Prostate gland (tissue), 2 donors: ENCODE measurements at regions not wholly inside any gene's neighbourhood (a gene's known extent, or its start where the extent isn't known, plus 50 kb on each side); places are given as distances from the start of the nearest gene placed in this dataset.

Experiments used
- DNase-seq: peaks from one replicate; pipeline ENCODE4 v3.0.0-alpha.2; 2019; ENCODE audit warnings: low spot score
- H3K27ac ChIP-seq, 2 donors: fragments of 200-600 bp; sonication (generic); 2 replicates each; pipeline ENCODE4 v1.5.1; 2017 to 2019
- H3K27me3 ChIP-seq: fragments of 200-600 bp; sonication (generic); replicated peaks from 2 replicates; pipeline ENCODE4 v1.5.1; 2019; ENCODE audit not compliant: insufficient read depth
- H3K36me3 ChIP-seq, 2 donors: fragments of 200-600 bp; sonication (generic); 1 replicate in 1 of 2; 2 replicates in 1 of 2; pipeline versions ENCODE4 v1.5.1 to v1.8.1; 2017 to 2019
- H3K4me1 ChIP-seq: fragments of 200-600 bp; sonication (generic); replicated peaks from 2 replicates; pipeline ENCODE4 v1.5.1; 2019
- H3K4me3 ChIP-seq, 2 donors: fragments of 200-600 bp; sonication (generic); 2 replicates each; pipeline ENCODE4 v1.5.1; 2017 to 2019
- H3K9me3 ChIP-seq: fragments of 200-600 bp; sonication (generic); 2 replicates; pipeline ENCODE4 v1.5.1; 2017
- POLR2A ChIP-seq: fragments of 450-650 bp; IDR thresholded peaks from one replicate; pipeline ENCODE4 v1.6.1; 2016; ENCODE audit warnings: antibody characterized with exemption, mild to moderate bottlenecking
- POLR2AphosphoS5 ChIP-seq: sonication (generic); formaldehyde crosslinking; IDR thresholded peaks from one replicate; pipeline ENCODE4 v1.6.1; 2017; ENCODE audit warnings: antibody characterized with exemption
- WGBS: methylation state at CpG from one replicate; pipeline ENCODE4 v1.1.5; 2018; 5-methylcytosine and 5-hydroxymethylcytosine counted together
- intact Hi-C: fragments of 100-400 bp; cut with DNase I; formaldehyde crosslinking; loops from one replicate; pipeline ENCODE4 v1.14.2; 2022
- TF ChIP-seq, protein P1 (sequence below), 4 experiments: fragments of 200-600 bp in 2 of 4; fragments of 450-650 bp in 2 of 4; sonication (generic) in 2 of 4; IDR thresholded peaks; 1 replicate in 3 of 4; 2 replicates in 1 of 4; pipeline ENCODE4 v1.5.1; 2016 to 2019; ENCODE audit warnings: antibody characterized with exemption in 4 of 4, mild to moderate bottlenecking in 2 of 4, moderate library complexity in 2 of 4

DNA sequence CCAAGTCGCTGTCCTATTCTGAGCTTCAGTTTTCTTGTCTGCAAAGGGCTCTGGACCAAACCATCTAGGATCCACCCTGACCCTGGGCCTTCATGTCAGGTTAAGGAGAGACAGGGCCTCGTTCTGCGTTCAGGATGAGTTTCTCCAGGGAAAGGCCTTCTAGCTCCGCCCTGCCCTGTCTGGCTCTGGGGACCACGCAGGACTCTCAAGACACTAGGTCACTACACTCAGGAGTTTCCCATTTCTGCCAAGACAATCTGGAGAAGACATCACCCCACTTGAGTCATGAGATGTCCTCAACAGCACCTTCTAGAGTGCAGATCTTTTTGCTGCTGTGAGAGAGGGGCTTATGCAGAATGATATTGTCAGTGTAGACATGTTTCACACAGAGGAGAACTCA, 53.2 kb upstream of the KCNMB1 start:
- intact Hi-C loops, result no loop called here
- DNase-seq, result no peak
- H3K27ac ChIP-seq, result no peak overlapping the region
- H3K4me1 ChIP-seq, result no peaks in the 10 kb centered on the region
- H3K4me3 ChIP-seq, result no peak overlapping the region
- H3K27me3 ChIP-seq, result no peaks in the 10 kb centered on the region
- H3K36me3 ChIP-seq, result no peaks in the 10 kb centered on the region
- TF ChIP-seq POLR2A, result no peak
- TF ChIP-seq POLR2AphosphoS5, result no peak
- TF ChIP-seq, protein P1, sequence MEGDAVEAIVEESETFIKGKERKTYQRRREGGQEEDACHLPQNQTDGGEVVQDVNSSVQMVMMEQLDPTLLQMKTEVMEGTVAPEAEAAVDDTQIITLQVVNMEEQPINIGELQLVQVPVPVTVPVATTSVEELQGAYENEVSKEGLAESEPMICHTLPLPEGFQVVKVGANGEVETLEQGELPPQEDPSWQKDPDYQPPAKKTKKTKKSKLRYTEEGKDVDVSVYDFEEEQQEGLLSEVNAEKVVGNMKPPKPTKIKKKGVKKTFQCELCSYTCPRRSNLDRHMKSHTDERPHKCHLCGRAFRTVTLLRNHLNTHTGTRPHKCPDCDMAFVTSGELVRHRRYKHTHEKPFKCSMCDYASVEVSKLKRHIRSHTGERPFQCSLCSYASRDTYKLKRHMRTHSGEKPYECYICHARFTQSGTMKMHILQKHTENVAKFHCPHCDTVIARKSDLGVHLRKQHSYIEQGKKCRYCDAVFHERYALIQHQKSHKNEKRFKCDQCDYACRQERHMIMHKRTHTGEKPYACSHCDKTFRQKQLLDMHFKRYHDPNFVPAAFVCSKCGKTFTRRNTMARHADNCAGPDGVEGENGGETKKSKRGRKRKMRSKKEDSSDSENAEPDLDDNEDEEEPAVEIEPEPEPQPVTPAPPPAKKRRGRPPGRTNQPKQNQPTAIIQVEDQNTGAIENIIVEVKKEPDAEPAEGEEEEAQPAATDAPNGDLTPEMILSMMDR (IDR thresholded peaks at IDR 0.05), result no peak
- H3K9me3 ChIP-seq, result no peaks in the 10 kb centered on the region
- 90% methylated on average over 5 of the region's 5 CpGs for WGBS

DNA sequence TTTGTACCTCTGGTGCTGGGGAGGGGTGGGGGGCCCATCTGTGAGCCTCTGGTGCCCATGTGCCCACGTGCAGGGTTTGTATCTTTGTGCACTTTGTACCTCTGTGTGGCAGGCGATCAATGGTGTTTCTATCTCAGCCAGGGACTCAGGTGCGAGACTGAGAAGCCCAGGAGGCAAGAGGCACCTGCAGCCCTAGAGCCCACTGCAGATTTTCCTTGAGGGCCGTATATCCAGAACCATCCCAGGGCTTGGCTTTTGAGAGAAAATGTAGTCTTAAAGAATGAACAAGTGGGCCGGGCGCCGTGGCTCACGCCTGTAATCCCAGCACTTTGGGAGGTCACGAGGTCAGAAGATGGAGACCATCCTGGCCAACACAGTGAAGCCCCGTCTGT, 52.2 kb upstream of the KCNMB1 start:
- TF ChIP-seq POLR2AphosphoS5, result no peak
- TF ChIP-seq, protein P1 (IDR thresholded peaks at IDR 0.05), result no peak
- TF ChIP-seq POLR2A, result no peak
- 92% methylated on average over 10 of the region's 10 CpGs for WGBS

DNA sequence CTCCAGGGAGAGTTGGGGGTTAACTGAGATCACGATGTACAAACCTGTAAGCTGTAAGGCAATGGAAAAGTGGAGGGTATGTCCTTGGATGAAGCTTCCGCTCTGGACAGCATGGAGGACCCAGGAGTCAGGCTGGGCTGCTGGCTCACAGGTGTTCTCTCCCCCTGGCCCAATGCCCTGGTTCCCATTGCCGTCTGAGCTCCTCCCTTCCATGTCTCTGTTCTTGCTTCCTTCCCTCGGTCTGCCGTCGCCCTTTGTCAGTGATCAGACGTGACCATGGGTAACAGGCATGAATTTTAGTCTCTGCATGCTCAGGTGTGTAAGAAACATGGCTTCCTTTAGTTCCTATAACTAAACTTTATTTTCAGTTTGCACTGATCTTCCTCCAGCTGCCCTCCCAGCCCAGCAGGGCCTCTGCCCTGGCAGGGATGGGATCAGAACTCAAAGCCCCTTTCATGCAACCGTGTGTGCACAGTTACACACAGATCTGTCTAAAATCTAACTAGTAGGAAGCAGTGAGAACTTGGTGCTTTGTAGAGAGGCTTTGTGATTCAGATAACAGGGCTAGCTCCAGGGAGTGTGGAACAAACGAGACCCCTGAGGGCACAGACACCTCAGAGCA, 51.7 kb upstream of the KCNMB1 start:
- no peak for DNase-seq
- Histone ChIP-seq H3K36me3 (no peaks in the 10 kb centered on the region), H3K27ac (no peak overlapping the region), H3K4me1 (no peaks in the 10 kb centered on the region), H3K4me3 (no peak overlapping the region), H3K9me3 (no peaks in the 10 kb centered on the region), H3K27me3 (no peaks in the 10 kb centered on the region)
- TF ChIP-seq POLR2A (no peak), POLR2AphosphoS5 (no peak)
- TF ChIP-seq, protein P1 (IDR thresholded peaks at IDR 0.05), result no peak
- intact Hi-C loops, result no loop called here
- WGBS, result 86% methylated on average over 9 of the region's 9 CpGs

More for the DNA sequence above, 52.2 kb upstream of the KCNMB1 start:
- Histone ChIP-seq H3K4me1 (no peaks in the 10 kb centered on the region), H3K9me3 (no peaks in the 10 kb centered on the region), H3K27ac (no peak overlapping the region), H3K36me3 (no peaks in the 10 kb centered on the region), H3K27me3 (no peaks in the 10 kb centered on the region), H3K4me3 (no peak overlapping the region)
- intact Hi-C loops, result no loop called here
- DNase-seq, result no peak

DNA sequence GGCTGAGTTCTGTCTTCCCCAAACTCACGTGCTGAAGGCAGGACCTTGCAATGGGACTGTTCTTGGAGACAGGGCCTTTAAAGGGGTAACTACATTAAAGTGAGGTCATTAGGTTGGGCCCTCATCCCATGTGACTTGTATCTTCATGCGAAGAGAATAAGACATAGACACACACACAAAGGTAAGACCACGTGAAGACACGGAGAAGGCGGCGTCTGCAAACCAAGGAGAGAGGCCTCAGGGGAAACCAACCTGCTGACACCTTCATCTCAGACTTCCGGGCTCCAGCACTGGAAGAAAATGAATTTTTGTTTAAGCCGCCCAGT, 50.7 kb upstream of the KCNMB1 start:
- no peaks in the 10 kb centered on the region for H3K27me3 ChIP-seq
- H3K27ac ChIP-seq, result no peak overlapping the region
- no peaks in the 10 kb centered on the region for H3K4me1 ChIP-seq
- TF ChIP-seq POLR2AphosphoS5 (no peak), POLR2A (no peak)
- TF ChIP-seq, protein P1 (IDR thresholded peaks at IDR 0.05), result no peak
- no peak overlapping the region for H3K4me3 ChIP-seq
- DNase-seq, result no peak
- 96% methylated on average over 8 of the region's 8 CpGs for WGBS
- intact Hi-C loops, result loop anchor here (10.0 kb wide), 1 partner anchor 115 kb away; no protein-coding TSS in a partner anchor
- H3K36me3 ChIP-seq, result no peaks in the 10 kb centered on the region
- no peaks in the 10 kb centered on the region for H3K9me3 ChIP-seq

DNA sequence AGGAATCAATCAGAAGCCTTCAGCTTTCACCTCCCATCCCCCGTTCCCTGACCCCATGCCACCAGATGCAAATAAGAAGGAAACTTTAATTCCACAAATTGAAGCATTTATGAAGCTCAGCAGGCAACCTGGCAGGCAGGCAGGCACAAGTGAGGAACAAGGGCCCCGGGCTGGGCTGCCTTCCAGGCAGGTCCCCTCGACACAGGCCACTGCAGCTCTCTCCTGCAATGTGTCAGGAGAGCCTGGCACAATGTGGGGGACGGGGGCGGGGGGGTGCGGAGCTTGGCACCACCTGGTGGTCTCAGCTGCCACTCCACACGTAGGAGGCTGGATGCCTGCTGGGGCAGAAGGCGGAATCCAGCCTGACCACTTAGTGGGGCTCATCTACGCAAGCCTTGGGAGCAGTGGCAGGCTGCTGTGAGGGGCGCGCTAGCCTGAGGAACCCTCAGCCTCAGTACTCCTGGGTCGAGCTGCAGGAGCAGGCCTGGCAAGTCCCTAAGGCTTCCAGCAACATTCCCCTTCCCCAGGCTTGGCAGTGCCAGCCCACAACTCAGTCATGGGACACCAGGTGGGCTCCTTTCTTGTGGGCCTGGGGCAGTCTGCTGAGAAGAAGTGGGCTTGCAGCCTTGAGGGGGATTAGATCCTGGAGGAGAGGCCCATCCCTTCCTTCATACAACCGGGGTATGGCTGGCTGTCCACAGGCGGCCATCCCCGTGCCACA, 50.2 kb upstream of the KCNMB1 start:
- 68% methylated on average over 11 of the region's 15 CpGs for WGBS
- H3K27me3 ChIP-seq, result no peaks in the 10 kb centered on the region
- no peaks in the 10 kb centered on the region for H3K4me1 ChIP-seq
- DNase-seq, result no peak
- intact Hi-C loops, result loop anchor here (10.0 kb wide), 1 partner anchor 115 kb away; no protein-coding TSS in a partner anchor
- no peak overlapping the region for H3K27ac ChIP-seq
- TF ChIP-seq POLR2AphosphoS5 (no peak), POLR2A (no peak)
- TF ChIP-seq, protein P1 (IDR thresholded peaks at IDR 0.05), result no peak
- no peaks in the 10 kb centered on the region for H3K9me3 ChIP-seq
- no peak overlapping the region for H3K4me3 ChIP-seq
- H3K36me3 ChIP-seq, result no peaks in the 10 kb centered on the region
